H9 (cell line): ENCODE measurements at regions not wholly inside any gene's neighbourhood (a gene's known extent, or its start where the extent isn't known, plus 50 kb on each side); places are given as distances from the start of the nearest gene placed in this dataset.

Experiments
- DNase-seq: peaks from one replicate; pipeline ENCODE4 v3.0.0-alpha.2; 2017
- H2AFZ ChIP-seq: one replicate; pipeline ENCODE4 v1.6.1; 2013; ENCODE audit warnings: mild to moderate bottlenecking, low read length, control low read depth, moderate library complexity
- H2AK5ac ChIP-seq: 2 replicates; pipeline ENCODE4 v1.6.1; 2013; ENCODE audit warnings: low read length, control low read depth, mixed read lengths; ENCODE audit not compliant: insufficient read length
- H2BK120ac ChIP-seq: one replicate; pipeline ENCODE4 v1.6.1; 2013; ENCODE audit warnings: low read depth, mild to moderate bottlenecking, low read length, control low read depth, inconsistent platforms; ENCODE audit not compliant: poor library complexity, severe bottlenecking
- H2BK12ac ChIP-seq: 2 replicates; pipeline ENCODE4 v1.6.1; 2013; ENCODE audit warnings: low read length, control low read depth, mixed read lengths, low read depth; ENCODE audit not compliant: insufficient read length
- H2BK15ac ChIP-seq: 2 replicates; pipeline ENCODE4 v1.6.1; 2013; ENCODE audit warnings: low read depth, low read length, control low read depth
- H2BK20ac ChIP-seq: one replicate; pipeline ENCODE4 v1.6.1; 2013; ENCODE audit warnings: low read depth, mild to moderate bottlenecking, low read length, control low read depth, inconsistent platforms; ENCODE audit not compliant: poor library complexity, severe bottlenecking
- H2BK5ac ChIP-seq: 2 replicates; pipeline ENCODE4 v1.6.1; 2013; ENCODE audit warnings: low read length, control low read depth, mixed read lengths; ENCODE audit not compliant: insufficient read length
- H3K14ac ChIP-seq: 2 replicates; pipeline ENCODE4 v1.6.1; 2013; ENCODE audit warnings: low read length, control low read depth; ENCODE audit not compliant: insufficient read depth
- H3K18ac ChIP-seq: 2 replicates; pipeline ENCODE4 v1.6.1; 2013; ENCODE audit warnings: low read depth, mild to moderate bottlenecking, mixed read lengths, low read length, control low read depth; ENCODE audit not compliant: insufficient read length
- H3K23ac ChIP-seq: 2 replicates; pipeline ENCODE4 v1.6.1; 2013; ENCODE audit warnings: low read length, control low read depth, mixed read lengths, low read depth; ENCODE audit not compliant: insufficient read length
- H3K23me2 ChIP-seq: 2 replicates; pipeline ENCODE4 v1.6.1; 2013; ENCODE audit warnings: low read depth, mild to moderate bottlenecking, mixed read lengths, low read length, control low read depth; ENCODE audit not compliant: insufficient read length, poor library complexity, severe bottlenecking
- H3K27ac ChIP-seq: 2 replicates; pipeline ENCODE4 v1.5.1; 2013; ENCODE audit warnings: low read length, control low read depth, mixed read lengths, low read depth; ENCODE audit not compliant: insufficient read length
- H3K27me3 ChIP-seq: 2 replicates; pipeline ENCODE4 v1.6.1; 2013; ENCODE audit warnings: low read length, control low read depth, inconsistent platforms; ENCODE audit not compliant: insufficient read depth
- H3K4ac ChIP-seq: 2 replicates; pipeline ENCODE4 v1.6.1; 2013; ENCODE audit warnings: low read depth, mild to moderate bottlenecking, control low read depth, inconsistent platforms, low read length, moderate library complexity
- H3K4me1 ChIP-seq: 2 replicates; pipeline ENCODE4 v1.6.1; 2013; ENCODE audit warnings: low read length, control low read depth, inconsistent platforms; ENCODE audit not compliant: insufficient read depth
- H3K4me2 ChIP-seq: 2 replicates; pipeline ENCODE4 v1.6.1; 2013; ENCODE audit warnings: low read length, control low read depth, mixed read lengths; ENCODE audit not compliant: insufficient read length, insufficient read depth
- H3K56ac ChIP-seq: 2 replicates; pipeline ENCODE4 v1.6.1; 2013; ENCODE audit warnings: low read depth, mild to moderate bottlenecking, mixed read lengths, low read length, control low read depth; ENCODE audit not compliant: insufficient read length
- H3K79me1 ChIP-seq: 2 replicates; pipeline ENCODE4 v1.6.1; 2013; ENCODE audit warnings: low read depth, mild to moderate bottlenecking, moderate library complexity, low read length, control low read depth, inconsistent platforms; ENCODE audit not compliant: insufficient read depth, poor library complexity, severe bottlenecking
- H3K79me2 ChIP-seq: 2 replicates; pipeline ENCODE4 v1.6.1; 2013; ENCODE audit warnings: low read length, control low read depth, inconsistent platforms; ENCODE audit not compliant: insufficient read depth
- H3K9ac ChIP-seq: 2 replicates; pipeline ENCODE4 v1.6.1; 2013; ENCODE audit warnings: low read length, control low read depth, mixed read lengths; ENCODE audit not compliant: insufficient read length; ENCODE audit errors: extremely low read depth
- H3K9me3 ChIP-seq: one replicate; pipeline ENCODE4 v1.6.1; 2013; ENCODE audit warnings: low read depth, low read length, inconsistent platforms; ENCODE audit not compliant: control insufficient read depth
- H3T11ph ChIP-seq: one replicate; pipeline ENCODE4 v1.6.1; 2013; ENCODE audit warnings: mild to moderate bottlenecking, low read length, control low read depth, inconsistent platforms
- H4K20me1 ChIP-seq: one replicate; pipeline ENCODE4 v1.6.1; 2013; ENCODE audit not compliant: control insufficient read depth, insufficient read length, insufficient read depth
- H4K5ac ChIP-seq: 2 replicates; pipeline ENCODE4 v1.6.1; 2013; ENCODE audit warnings: low read depth, mild to moderate bottlenecking, mixed read lengths, low read length, control low read depth; ENCODE audit not compliant: insufficient read length
- H4K8ac ChIP-seq: replicated peaks from 2 replicates; pipeline ENCODE4 v1.6.1; 2013; ENCODE audit warnings: low read length, control low read depth, mixed read lengths, low read depth; ENCODE audit not compliant: insufficient read length
- H4K91ac ChIP-seq: 2 replicates; pipeline ENCODE4 v1.6.1; 2013; ENCODE audit warnings: low read depth, mild to moderate bottlenecking, moderate library complexity, mixed read lengths, low read length, control low read depth; ENCODE audit not compliant: insufficient read length
- H3K27ac Mint-ChIP-seq, 3 experiments: 2 replicates in 2 of 3; 3 replicates in 1 of 3; pipeline ENCODE4 v1.8.0; 2020 to 2021; ENCODE audit warnings: mixed read lengths in 3 of 3, mild to moderate bottlenecking in 1 of 3, moderate library complexity in 1 of 3
- H3K27me3 Mint-ChIP-seq: 2 replicates; pipeline ENCODE4 v1.8.0; 2021; ENCODE audit warnings: low read depth, mild to moderate bottlenecking, moderate library complexity, mixed read lengths
- H3K36me3 Mint-ChIP-seq, 3 experiments: 2 replicates in 2 of 3; 3 replicates in 1 of 3; pipeline ENCODE4 v1.8.0; 2020 to 2021; ENCODE audit warnings: low read depth in 3 of 3, mixed read lengths in 3 of 3; ENCODE audit not compliant: insufficient read depth in 1 of 3
- H3K4me1 Mint-ChIP-seq, 2 experiments: 2 replicates each; pipeline ENCODE4 v1.8.0; 2020; ENCODE audit warnings: mixed read lengths in 2 of 2
- H3K4me3 Mint-ChIP-seq, 2 experiments: 2 replicates in 1 of 2; 3 replicates in 1 of 2; pipeline ENCODE4 v1.8.0; 2020 to 2021; ENCODE audit warnings: mild to moderate bottlenecking in 2 of 2, mixed read lengths in 2 of 2, moderate library complexity in 1 of 2
- H3K9me3 Mint-ChIP-seq, 2 experiments: 2 replicates in 1 of 2; 3 replicates in 1 of 2; pipeline ENCODE4 v1.8.0; 2020; ENCODE audit warnings: mild to moderate bottlenecking in 2 of 2, mixed read lengths in 2 of 2, moderate library complexity in 1 of 2
- WGBS: extraction: QIAGEN DNeasy Blood & Tissue Kit; methylation state at CpG from one replicate; pipeline ENCODE4 v1.1.7; 2013; ENCODE audit warnings: missing lambda C conversion rate, low lambda C conversion rate, mixed read lengths; ENCODE audit not compliant: insufficient read length; ENCODE audit errors: extremely low coverage; 5-methylcytosine and 5-hydroxymethylcytosine counted together
- TF ChIP-seq, protein P1 (sequence below): fragments of 200-600 bp; sonication (generic); conservative IDR thresholded peaks from 3 replicates; pipeline ENCODE4 v1.8.0; 2021; ENCODE audit warnings: antibody characterized with exemption, mild to moderate bottlenecking

DNA sequence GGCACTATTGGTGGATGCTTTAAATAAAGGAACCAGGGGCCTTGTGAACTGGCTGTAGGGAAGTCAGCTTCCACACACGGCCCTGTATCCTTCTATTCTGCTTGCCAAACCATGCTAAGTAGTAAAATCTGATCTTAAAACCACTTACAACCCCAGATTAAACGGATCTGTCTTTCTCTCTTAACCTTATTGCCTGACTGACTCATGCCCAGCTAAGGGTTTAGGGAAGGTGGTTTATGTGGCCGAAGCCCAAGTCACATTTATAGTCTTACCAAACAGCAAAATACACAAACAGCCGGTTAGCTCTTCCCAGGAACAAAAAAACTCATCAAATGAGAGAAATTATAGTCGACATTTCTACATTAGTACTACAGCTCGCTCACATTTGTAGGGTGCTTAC lies 988.4 kb upstream of the TENM3 start:
- Mint-ChIP-seq H3K4me3 (no peak overlapping the region), H3K36me3 (no peaks in the 10 kb centered on the region; a peak in 1 of 7 replicates), H3K27ac (no peak overlapping the region; a peak in 1 of 7 replicates), H3K9me3 (no peaks in the 10 kb centered on the region), H3K27me3 (no peaks in the 10 kb centered on the region), H3K4me1 (peaks cover 25 to 31% of the 10 kb centered on the region in 2 experiments)
- H4K8ac ChIP-seq: no peak overlapping the region
- no peak overlapping the region for H2BK5ac ChIP-seq
- no peak overlapping the region for H2AK5ac ChIP-seq
- H3K18ac ChIP-seq: no peak overlapping the region
- H3K27me3 ChIP-seq: no peaks in the 10 kb centered on the region
- H2AFZ ChIP-seq: no peak overlapping the region
- H2BK20ac ChIP-seq: no peak overlapping the region
- H2BK15ac ChIP-seq: no peak overlapping the region
- H3K79me1 ChIP-seq: no peaks in the 10 kb centered on the region
- no peak overlapping the region for H3K9ac ChIP-seq
- no peak overlapping the region for H4K5ac ChIP-seq
- H3T11ph ChIP-seq: no peak overlapping the region
- no peak overlapping the region for H3K23ac ChIP-seq
- WGBS: no CpG with 5 or more reads among the region's 6 CpGs
- no peaks in the 10 kb centered on the region for H3K9me3 ChIP-seq
- H3K4ac ChIP-seq: no peak overlapping the region
- H3K4me1 ChIP-seq: no peaks in the 10 kb centered on the region
- H3K56ac ChIP-seq: no peak overlapping the region
- H3K27ac ChIP-seq: no peak overlapping the region
- no peak for DNase-seq
- TF ChIP-seq, protein P1, sequence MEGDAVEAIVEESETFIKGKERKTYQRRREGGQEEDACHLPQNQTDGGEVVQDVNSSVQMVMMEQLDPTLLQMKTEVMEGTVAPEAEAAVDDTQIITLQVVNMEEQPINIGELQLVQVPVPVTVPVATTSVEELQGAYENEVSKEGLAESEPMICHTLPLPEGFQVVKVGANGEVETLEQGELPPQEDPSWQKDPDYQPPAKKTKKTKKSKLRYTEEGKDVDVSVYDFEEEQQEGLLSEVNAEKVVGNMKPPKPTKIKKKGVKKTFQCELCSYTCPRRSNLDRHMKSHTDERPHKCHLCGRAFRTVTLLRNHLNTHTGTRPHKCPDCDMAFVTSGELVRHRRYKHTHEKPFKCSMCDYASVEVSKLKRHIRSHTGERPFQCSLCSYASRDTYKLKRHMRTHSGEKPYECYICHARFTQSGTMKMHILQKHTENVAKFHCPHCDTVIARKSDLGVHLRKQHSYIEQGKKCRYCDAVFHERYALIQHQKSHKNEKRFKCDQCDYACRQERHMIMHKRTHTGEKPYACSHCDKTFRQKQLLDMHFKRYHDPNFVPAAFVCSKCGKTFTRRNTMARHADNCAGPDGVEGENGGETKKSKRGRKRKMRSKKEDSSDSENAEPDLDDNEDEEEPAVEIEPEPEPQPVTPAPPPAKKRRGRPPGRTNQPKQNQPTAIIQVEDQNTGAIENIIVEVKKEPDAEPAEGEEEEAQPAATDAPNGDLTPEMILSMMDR: no peak
- no peak overlapping the region for H3K14ac ChIP-seq
- H3K79me2 ChIP-seq: no peaks in the 10 kb centered on the region
- H2BK120ac ChIP-seq: no peak overlapping the region
- no peak overlapping the region for H2BK12ac ChIP-seq
- H3K4me2 ChIP-seq: no peak overlapping the region
- H4K20me1 ChIP-seq: no peaks in the 10 kb centered on the region
- H4K91ac ChIP-seq: no peak overlapping the region
- no peaks in the 10 kb centered on the region for H3K23me2 ChIP-seq
